ENCODE measurements at regions not wholly inside any gene's neighbourhood (a gene's known extent, or its start where the extent isn't known, plus 50 kb on each side); places are given as distances from the start of the nearest gene placed in this dataset.

- TF ChIP-seq CTCF (IDR thresholded peaks at IDR 0.05; ENCODE audit: low read length) (no peak), EZH2 (IDR thresholded peaks at IDR 0.05; ENCODE audit: borderline replicate concordance, low read length) (no peak)
These were observed 213.5 kb upstream of the TAPT1 start for GRCh38 chr4:16439768-16440167.
